ENCODE measurements at regions not wholly inside any gene's neighbourhood (a gene's known extent, or its start where the extent isn't known, plus 50 kb on each side); places are given as distances from the start of the nearest gene placed in this dataset.

GRCh38 chr12:41899577-41899976 lies 245.1 kb downstream of the GXYLT1 start:
- TF ChIP-seq, protein P1, sequence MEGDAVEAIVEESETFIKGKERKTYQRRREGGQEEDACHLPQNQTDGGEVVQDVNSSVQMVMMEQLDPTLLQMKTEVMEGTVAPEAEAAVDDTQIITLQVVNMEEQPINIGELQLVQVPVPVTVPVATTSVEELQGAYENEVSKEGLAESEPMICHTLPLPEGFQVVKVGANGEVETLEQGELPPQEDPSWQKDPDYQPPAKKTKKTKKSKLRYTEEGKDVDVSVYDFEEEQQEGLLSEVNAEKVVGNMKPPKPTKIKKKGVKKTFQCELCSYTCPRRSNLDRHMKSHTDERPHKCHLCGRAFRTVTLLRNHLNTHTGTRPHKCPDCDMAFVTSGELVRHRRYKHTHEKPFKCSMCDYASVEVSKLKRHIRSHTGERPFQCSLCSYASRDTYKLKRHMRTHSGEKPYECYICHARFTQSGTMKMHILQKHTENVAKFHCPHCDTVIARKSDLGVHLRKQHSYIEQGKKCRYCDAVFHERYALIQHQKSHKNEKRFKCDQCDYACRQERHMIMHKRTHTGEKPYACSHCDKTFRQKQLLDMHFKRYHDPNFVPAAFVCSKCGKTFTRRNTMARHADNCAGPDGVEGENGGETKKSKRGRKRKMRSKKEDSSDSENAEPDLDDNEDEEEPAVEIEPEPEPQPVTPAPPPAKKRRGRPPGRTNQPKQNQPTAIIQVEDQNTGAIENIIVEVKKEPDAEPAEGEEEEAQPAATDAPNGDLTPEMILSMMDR (IDR thresholded peaks at IDR 0.05), result no peak
- TF ChIP-seq POLR2A (IDR thresholded peaks at IDR 0.05), result no peak
